GM19468 (cell line): ENCODE measurements at regions not wholly inside any gene's neighbourhood (a gene's known extent, or its start where the extent isn't known, plus 50 kb on each side); places are given as distances from the start of the nearest gene placed in this dataset.
"Not testable (repeated sequence)": the region's sequence is repeated elsewhere in the genome, so short reads cannot be mapped to it uniquely, and the experiment has no call there.

Source experiments
- ATAC-seq: cut with Tn5 transposase; IDR thresholded peaks from one replicate; pipeline ENCODE4 v1.9.1; 2021; ENCODE audit warnings: mild to moderate bottlenecking, moderate library complexity, moderate number of reproducible peaks; ENCODE audit not compliant: unreplicated experiment; ENCODE audit errors: extremely low read depth

DNA sequence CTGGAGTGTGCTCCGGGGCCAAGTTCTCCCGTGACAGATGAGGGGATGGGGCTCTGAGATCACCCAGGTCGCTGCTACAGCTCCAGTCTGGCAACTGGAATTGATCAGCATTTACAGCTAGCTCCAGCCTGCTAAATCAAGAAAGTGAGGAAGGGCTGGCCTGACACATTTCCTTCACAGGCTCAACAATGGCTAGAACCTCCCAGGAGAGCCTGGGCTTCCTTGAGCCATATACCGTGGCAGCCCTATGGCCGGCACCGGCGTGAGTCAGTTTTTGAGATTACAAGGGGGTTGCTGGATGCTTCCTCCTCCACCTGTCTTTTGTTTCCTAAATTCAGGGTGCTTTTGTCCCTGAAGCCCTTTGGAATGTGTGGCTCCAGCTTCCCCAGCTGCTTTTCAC, 104.2 kb downstream of the ETS2 start:
- no peak for ATAC-seq

DNA sequence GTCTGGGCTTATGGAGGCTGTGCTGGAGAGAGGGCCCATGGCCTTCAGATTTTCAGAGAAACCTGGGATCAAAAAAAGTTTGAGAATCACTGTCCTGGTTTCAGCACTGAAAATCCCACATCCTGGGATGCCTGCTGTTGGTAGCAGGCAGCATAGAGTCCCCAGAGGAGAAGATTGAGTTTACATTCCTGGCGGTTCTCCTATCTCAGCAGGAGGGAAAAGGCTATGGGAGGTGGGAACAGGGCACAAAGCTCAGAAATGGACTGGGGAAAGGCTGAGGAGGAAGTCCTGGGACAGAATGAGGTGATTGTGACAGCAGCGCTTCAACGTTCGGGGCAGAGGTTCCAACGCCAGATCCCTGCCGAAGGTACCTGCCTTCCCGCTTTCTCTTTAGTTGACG, 103.4 kb downstream of the ETS2 start:
- no peak for ATAC-seq

- no peak for ATAC-seq
These were observed 102.8 kb downstream of the ETS2 start for GRCh38 chr21:38908537-38908936.

DNA sequence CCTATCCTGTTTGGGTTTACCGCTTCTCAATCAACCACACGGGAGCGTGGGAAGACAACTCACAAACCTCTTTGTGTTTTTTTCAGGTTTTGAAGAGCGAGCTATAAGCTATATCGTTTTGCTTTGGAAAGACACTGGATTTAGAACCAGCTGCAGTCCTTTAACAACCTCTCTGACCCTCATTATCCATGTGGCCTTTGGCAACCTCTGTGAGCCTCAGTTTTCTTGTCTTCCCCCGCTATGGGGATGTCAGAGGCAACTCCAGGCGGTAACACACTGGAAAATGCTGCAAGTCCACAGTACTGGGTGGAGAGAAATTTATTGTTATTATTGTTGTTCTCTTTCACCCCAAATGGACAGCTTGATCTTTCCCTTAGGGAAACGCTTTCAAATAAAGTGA, 100.0 kb downstream of the ETS2 start:
- ATAC-seq, result no peak

- ATAC-seq, result no peak
These were observed 99.6 kb downstream of the ETS2 start for GRCh38 chr21:38905328-38905727.

DNA sequence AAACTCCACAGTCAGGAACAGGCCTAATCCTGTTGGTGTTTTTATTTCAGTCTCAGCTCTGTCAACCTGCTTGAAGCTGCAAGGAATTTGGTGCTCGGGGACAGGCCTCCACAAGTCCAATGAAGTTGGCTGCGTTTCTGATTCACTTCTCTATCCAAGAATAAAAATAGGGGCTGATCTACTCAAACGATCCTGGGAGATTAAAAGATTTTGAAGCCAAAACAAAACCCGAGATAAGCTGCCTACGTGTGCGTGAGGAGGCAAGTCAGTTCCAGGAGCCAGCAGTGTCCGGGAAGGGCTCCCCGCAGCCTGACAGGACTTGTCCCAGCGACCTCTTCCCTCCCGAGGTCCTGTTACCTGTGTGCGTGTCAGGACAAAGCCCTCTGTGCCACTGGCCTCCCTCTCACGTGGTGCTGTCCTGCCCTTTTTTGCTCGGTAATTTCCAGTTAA, 98.0 kb downstream of the ETS2 start:
- no peak for ATAC-seq

DNA sequence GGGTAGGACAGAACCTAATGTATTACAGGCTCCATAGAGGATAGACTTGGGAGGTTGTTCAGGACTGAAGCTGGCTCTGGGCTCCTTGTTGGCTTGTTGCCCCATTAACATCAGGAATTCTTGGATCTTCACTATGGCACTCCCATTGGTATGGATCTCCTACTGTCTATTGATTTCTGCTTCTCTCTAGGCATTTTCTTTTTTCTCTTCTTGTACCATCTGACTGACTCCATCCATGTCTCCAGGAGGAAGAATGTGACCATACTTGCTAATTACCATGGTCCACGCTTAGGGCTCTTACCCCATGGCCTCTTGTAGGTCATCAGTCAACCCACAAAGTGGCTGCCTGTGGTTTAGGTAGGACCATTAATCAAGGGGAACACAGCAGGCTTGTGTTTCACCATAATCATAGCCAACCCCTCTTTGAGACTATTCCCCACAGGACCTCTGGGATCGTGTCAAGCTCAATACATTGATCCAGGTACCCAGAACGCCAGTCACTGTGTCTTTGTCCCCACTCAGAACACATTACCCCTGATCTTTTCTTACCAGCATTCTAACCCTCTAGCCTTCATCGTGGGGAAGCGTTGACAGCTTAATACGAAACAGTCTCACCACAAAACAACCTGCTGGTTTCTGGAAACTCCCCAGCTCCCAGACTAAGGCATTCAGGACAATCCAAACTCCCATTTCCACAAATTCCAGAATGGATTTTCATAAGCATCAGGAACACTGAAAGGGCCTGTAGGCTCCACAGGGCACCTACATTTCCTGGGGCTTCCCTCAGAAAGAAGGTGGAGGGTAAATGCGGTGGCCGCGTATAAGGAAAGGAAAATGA, 97.1 kb downstream of the ETS2 start:
- no peak for ATAC-seq

- ATAC-seq, result no peak
These were observed 94.8 kb downstream of the ETS2 start for GRCh38 chr21:38900499-38900898.

- not testable (repeated sequence) for ATAC-seq
These were observed 94.3 kb downstream of the ETS2 start for GRCh38 chr21:38899985-38900384.

DNA sequence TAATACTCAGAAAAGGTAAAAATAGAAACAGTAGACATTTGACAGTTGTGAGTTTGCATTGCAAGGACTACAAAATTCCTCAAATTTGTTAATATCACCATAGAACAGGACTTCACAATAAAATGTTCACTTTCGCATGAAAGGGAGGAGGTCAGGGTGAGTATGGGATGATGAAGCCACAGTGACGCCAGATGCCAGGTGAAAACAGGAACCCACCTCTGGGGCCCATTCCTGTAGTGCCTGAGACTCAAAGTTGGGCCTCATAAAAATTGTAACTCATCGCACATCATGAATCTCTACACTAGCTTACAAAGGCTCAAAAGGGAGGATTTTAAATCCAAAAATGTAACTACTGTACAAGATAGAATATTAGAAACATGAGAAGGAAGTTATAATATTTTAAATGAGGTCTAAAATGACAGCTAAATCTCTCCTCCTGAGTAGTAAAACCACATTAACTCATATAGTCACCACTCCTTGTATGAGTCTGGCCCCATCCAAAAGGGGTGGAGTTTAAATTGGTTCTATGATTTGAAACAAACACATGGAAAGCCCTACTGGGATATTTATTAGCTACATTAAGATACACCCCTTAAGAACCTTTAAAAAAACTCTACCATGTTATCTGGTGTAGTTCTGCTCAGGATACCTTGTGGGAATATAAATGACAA, 93.7 kb downstream of the ETS2 start:
- ATAC-seq, result no peak

GRCh38 chr21:38898422-38899096, 92.8 kb downstream of the ETS2 start:
- no peak for ATAC-seq

GRCh38 chr21:38897532-38898421, 92.0 kb downstream of the ETS2 start:
- no peak for ATAC-seq

- ATAC-seq, result no peak
These were observed 89.2 kb downstream of the ETS2 start for GRCh38 chr21:38894899-38895298.

DNA sequence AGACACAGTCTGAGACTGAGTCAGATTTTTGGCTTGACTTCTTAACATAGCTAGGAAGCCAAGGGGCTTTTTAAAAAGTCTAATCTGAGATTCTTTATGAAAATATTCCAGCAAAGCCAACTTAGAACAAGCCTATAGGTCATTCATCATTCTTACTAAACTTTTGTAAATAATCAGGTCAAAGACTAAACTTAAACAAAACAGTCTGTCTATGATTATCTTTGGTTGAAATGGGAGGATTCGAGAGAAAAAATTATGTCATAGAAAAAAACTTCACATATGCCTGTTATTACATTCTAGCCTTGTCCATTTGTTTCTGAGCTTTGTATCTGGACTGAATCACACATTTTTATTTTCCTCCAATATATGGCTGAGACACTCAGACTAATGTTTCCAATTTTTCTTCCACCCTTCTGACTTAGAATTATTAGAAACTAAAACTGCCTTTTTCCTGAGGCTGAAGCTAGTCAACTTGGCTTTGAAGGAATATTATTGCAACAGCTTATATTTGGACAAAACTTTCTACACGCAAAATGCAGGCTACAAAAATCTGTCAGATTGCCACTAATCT, 83.3 kb downstream of the ETS2 start:
- ATAC-seq, result no peak

GRCh38 chr21:38887749-38888148, 82.0 kb downstream of the ETS2 start:
- ATAC-seq, result no peak

DNA sequence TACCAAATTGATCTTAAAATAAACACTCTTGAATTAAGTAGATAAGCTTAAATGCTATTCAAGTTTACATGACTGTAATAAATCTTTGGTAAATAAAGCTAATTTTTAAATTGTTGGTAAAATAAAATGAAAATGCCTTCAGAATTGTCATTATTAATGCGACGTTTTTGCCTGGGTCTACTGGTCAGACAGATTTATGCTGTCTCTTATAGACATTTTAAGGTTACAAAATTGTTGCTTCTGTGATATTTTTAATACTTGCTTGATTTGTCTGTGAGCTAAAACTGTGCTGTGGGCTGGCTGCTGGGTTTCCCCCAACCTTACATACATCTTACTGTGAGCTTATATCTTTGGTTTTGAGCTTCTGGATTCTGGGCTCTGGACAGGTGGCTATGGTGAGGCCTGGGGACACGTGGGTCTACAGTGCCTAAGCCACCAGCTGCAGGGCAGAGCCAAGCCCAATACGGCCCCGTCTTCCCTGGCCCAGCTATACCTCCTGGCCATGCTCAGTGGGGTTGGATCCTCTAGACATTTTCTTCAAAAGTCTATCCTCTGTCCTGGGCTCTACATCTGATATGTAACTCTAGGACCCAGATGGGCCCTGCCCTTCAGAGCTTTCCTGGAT, 81.4 kb downstream of the ETS2 start:
- no peak for ATAC-seq

DNA sequence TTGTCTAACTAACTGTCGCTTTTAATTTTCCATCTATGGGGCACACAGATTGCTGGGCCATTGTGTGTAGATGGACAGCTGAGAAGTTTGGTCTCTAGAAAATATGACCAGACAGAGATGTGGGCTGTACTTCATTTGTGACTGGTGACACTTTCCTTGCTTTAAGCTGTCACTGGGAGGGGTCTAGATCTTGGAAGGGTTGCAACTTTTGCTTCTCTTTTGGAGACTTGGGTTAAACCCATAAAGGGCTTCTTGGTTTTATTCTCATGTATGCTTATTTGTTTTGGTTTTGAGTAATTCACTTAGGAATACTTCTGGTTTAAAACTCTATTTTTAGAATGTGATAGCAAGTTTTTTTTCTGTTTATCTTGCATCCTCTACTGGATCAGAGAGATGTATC, 80.2 kb downstream of the ETS2 start:
- ATAC-seq, result no peak

GRCh38 chr21:38884440-38884839, 78.7 kb downstream of the ETS2 start:
- ATAC-seq, result no peak

DNA sequence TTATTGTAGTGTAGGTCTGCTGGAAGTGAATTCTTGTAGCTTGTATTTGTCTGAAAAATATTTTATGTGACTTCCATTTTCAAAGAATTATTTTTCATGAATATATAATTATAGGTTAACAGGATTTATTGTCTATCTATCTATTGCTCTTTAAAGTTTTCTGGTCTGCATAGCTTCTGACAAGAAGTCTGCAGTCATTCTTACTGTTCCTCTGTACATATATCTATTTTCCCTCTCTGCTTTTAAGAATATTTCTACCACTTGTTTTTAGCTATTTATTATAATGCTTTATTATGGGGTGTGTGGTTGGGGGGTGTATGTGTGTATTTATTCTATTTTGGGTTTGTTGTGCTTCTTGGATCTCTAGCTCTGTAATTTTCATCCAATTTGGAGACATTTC, 77.4 kb downstream of the ETS2 start:
- no peak for ATAC-seq
